Adrenal gland (tissue), 9 donors: ENCODE measurements at regions not wholly inside any gene's neighbourhood (a gene's known extent, or its start where the extent isn't known, plus 50 kb on each side); places are given as distances from the start of the nearest gene placed in this dataset.

Experiments
- DNase-seq, 7 donors: peaks; one replicate each; pipeline ENCODE4 v3.0.0-alpha.2; 2019 to 2020
- H3K27ac ChIP-seq, 5 donors: fragments of 200-600 bp; sonication (generic) in 4 of 5; 1 replicate in 3 of 5; 2 replicates in 2 of 5; pipeline versions ENCODE4 v1.5.1 to v1.8.0; 2016 to 2020; ENCODE audit warnings: mild to moderate bottlenecking in 1 of 5
- H3K27me3 ChIP-seq: fragments of 200-600 bp; 2 replicates; pipeline ENCODE4 v1.8.0; 2021
- H3K36me3 ChIP-seq, 2 donors: fragments of 200-600 bp; replicated peaks in 1 of 2; 1 replicate in 1 of 2; 2 replicates in 1 of 2; pipeline versions ENCODE4 v1.5.1 to v1.8.0; 2018 to 2022
- H3K4me1 ChIP-seq, 2 donors: fragments of 200-600 bp; replicated peaks in 1 of 2; 1 replicate in 1 of 2; 2 replicates in 1 of 2; pipeline versions ENCODE4 v1.5.1 to v1.8.0; 2018 to 2021
- H3K4me3 ChIP-seq, 4 donors: fragments of 200-600 bp; sonication (generic) in 3 of 4; one replicate each; pipeline ENCODE4 v1.5.1; 2016 to 2018
- H3K9me3 ChIP-seq, 3 donors: fragments of 200-600 bp; sonication (generic) in 1 of 3; replicated peaks in 1 of 3; 1 replicate in 2 of 3; 2 replicates in 1 of 3; pipeline versions ENCODE4 v1.5.1 to v1.8.0; 2016 to 2021
- CTCF ChIP-seq, 6 experiments: fragments of 450-650 bp in 4 of 6; fragments of 200-600 bp in 2 of 6; sonication (generic) in 1 of 6; IDR thresholded peaks; 1 replicate in 5 of 6; 2 replicates in 1 of 6; pipeline versions ENCODE4 v1.5.1 to v1.8.0; 2016 to 2021; ENCODE audit warnings: antibody characterized with exemption in 6 of 6, mild to moderate bottlenecking in 2 of 6, moderate library complexity in 1 of 6
- POLR2A ChIP-seq, 2 donors: fragments of 450-650 bp; IDR thresholded peaks; one replicate each; pipeline ENCODE4 v1.6.1; 2017; ENCODE audit warnings: antibody characterized with exemption in 2 of 2, mild to moderate bottlenecking in 2 of 2, moderate library complexity in 1 of 2
- WGBS, 4 donors: extraction: QIAGEN DNeasy Blood & Tissue Kit in 2 of 4; methylation state at CpG; one replicate each; pipeline versions ENCODE4 v1.1.5 to v1.1.7; 2013 to 2017; 5-methylcytosine and 5-hydroxymethylcytosine counted together
- intact Hi-C, 2 donors: fragments of 100-400 bp; cut with DNase I; formaldehyde crosslinking; loops; one replicate each; pipeline versions ENCODE4 v1.14.1 to v1.15.0; 2022 to 2023
- donor health status: healthy with polysubstance abuse.
- donor health status: Bipolar disorder and iron deficiency.
- donor health status: DM: yes; HTN: yes; CAD: no.
- donor health status: DM: no; HTN: no; CAD: no.
- donor health status: DM: no; HTN: no; CAD: no.

DNA sequence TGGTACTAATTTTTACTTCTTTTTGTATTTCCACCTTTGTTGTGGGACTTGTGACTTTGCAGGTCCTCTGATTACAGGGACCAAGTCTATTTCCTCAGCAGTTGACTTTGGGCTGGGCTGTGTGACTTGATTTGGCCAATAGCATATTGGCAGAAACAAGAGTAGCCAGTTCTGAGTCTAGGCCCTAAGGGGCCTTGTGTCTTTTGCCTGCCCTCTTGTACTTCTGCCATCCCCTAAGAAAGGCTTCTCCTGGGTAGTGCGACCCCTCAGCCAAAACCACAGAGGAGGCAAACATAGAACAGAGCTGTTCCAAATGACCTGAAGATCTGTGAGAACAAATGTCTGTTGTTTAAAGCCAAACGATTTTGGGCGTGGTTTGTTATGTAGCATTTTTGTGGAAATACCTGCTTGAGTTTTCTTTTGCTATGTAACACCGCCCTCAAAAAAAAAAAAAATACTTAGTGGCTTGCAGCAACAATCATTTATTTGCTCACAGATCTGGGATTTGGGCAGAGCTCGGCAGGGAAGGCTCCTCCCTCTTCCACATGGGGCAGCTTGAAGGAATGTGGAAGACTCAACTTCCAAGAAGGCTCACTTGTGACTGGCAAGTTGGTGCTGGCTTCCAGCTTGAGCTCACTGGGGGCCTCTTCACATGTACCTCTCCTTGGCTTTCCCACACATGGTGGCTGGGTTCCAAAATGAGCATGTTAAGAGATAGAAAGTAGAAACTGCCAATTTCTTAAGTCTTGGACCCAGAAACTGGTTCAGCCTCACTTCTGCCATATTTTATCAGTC lies 423.0 kb upstream of the CNKSR2 start:
- no peaks in the 10 kb centered on the region for H3K9me3 ChIP-seq
- no peak overlapping the region for H3K4me3 ChIP-seq
- TF ChIP-seq POLR2A (IDR thresholded peaks at IDR 0.05): no peak
- no peak for TF ChIP-seq CTCF (IDR thresholded peaks at IDR 0.05)
- no peak for DNase-seq
- no peaks in the 10 kb centered on the region for H3K36me3 ChIP-seq
- WGBS, 4 donors: 53 to 71% (median 64%) methylated on average over 5 of the region's 5 CpGs
- no peaks in the 10 kb centered on the region for H3K27me3 ChIP-seq
- H3K4me1 ChIP-seq: no peaks in the 10 kb centered on the region
- intact Hi-C loops: no loop called here
- no peak overlapping the region for H3K27ac ChIP-seq

DNA sequence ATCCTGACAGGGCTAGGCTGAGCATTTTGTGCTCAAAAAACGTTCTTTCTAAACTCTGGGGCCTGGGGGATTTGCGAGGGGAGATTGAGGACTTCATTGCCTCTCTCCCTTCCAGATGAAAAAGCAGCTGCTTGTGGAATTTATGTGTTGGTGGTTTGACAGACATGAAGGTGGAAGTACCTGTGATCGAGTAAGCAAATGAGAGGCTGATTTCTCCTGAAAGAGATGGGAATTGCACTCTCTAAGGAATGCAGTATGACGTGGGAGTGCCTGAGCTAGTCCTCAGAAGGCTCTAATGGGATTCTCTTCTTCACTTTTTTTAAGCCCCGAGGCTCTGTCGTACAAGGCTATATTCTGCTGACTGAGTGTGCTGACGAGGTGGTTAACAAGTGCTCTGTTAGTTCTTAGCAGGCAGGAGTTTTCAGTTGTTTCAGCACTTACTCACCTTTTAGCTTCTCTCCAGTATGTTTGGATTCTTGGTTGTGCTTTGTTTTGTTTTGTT lies 426.8 kb upstream of the CNKSR2 start:
- intact Hi-C loops: no loop called here
- WGBS, 4 donors: 0 to 19% (median 7%) methylated on average over 2 to 7 of the region's 7 CpGs

DNA sequence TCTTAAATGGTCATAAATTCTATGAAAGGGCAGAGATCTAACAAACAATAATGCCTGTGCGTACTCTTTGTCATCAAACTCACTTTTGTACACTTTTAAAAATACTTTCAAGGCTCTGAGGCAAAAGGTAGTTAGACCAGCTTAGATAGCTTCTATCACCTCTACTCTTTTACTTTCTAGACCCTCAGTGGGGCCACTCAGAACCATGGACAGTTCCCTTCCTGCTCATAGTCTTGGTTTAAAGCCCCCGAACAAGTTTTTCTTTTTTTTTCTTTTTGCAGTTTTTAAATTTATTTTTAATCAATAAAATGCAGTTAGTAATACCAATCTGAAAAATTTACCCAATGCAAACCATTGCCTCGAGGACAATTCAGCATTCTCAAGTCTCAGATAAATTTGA lies 460.5 kb upstream of the CNKSR2 start:
- Histone ChIP-seq H3K36me3 (no peaks in the 10 kb centered on the region), H3K27me3 (peaks cover 7% of the 10 kb centered on the region), H3K27ac (no peak overlapping the region), H3K9me3 (no peaks in the 10 kb centered on the region), H3K4me3 (no peak overlapping the region), H3K4me1 (no peaks in the 10 kb centered on the region)
- 24 to 40% (median 32%) methylated on average over 3 of the region's 3 CpGs for WGBS, 4 donors
- intact Hi-C loops: no loop called here
- DNase-seq: no peak
- no peak for TF ChIP-seq POLR2A (IDR thresholded peaks at IDR 0.05)
- no peak for TF ChIP-seq CTCF (IDR thresholded peaks at IDR 0.05)

More for the DNA sequence above, 426.8 kb upstream of the CNKSR2 start:
- TF ChIP-seq CTCF (IDR thresholded peaks at IDR 0.05): no peak
- no peak for TF ChIP-seq POLR2A (IDR thresholded peaks at IDR 0.05)
- Histone ChIP-seq H3K4me3 (no peak overlapping the region), H3K9me3 (no peaks in the 10 kb centered on the region), H3K27ac (no peak overlapping the region), H3K27me3 (no peaks in the 10 kb centered on the region), H3K36me3 (no peaks in the 10 kb centered on the region), H3K4me1 (no peaks in the 10 kb centered on the region)
- DNase-seq: no peak

DNA sequence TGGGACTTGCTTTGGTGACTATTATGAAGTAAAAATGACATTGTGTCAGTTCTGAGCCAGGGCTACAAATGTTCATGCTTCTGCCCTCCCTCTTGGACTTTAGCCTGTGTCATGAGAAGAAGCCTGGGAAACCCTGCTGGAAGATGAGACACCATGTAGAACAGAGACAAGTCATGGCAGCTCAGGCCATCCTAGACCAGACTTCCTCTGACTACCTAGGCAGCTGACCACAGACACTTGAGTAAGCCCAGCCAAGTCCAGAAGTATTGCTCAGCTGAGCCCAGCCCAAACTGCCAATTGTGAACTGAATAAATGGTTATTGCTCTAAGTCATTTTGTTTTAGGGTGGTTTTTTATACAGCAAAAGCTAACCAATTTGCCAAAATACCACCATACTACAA lies 467.6 kb upstream of the CNKSR2 start:
- intact Hi-C loops: no loop called here
- TF ChIP-seq CTCF (IDR thresholded peaks at IDR 0.05): no peak
- no peak for DNase-seq

More for the DNA sequence above, 467.6 kb upstream of the CNKSR2 start:
- Histone ChIP-seq H3K27me3 (no peaks in the 10 kb centered on the region), H3K36me3 (no peaks in the 10 kb centered on the region), H3K4me3 (no peak overlapping the region), H3K9me3 (no peaks in the 10 kb centered on the region), H3K4me1 (no peaks in the 10 kb centered on the region), H3K27ac (no peak overlapping the region)
